ENCODE measurements at regions not wholly inside any gene's neighbourhood (a gene's known extent, or its start where the extent isn't known, plus 50 kb on each side); places are given as distances from the start of the nearest gene placed in this dataset.

DNA sequence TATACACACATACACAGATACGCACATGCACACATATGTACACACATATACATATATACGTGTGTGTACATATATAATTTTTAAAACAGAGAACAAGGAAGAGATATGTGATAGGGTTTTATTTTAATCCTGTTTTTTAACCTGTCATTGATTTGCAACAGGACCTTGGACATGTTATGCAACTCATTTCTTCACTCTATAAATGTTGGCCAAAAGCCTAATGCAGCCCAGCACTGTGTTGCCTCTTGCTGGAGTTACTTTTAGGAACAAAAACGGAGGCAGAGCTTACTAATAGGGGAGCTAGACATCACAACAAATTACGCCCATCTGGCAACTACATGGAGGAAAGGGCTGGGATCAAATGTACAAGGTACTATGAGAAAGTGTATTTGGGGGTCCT is 179.9 kb upstream of the TAB2 start:
- H3K36me3 ChIP-seq (ENCODE audit: control insufficient read depth in 2 of 4, insufficient read depth in 4 of 4, low read length in 3 of 4): no peaks in the 10 kb centered on the region; a peak in 1 of 8 replicates
- no peak overlapping the region for H3K27ac ChIP-seq (ENCODE audit: low read depth, low read length)
- H2BK20ac ChIP-seq (ENCODE audit: low read length): no peak overlapping the region
- H3K9me3 ChIP-seq (ENCODE audit: insufficient read depth in 2 of 2, low read depth in 1 of 2, low read length in 1 of 2): no peaks in the 10 kb centered on the region
- no peak for FAIRE-seq
- H4K91ac ChIP-seq (replicated peaks; ENCODE audit: insufficient read length, low read length): no peak overlapping the region
- no peak for TF ChIP-seq JUND (IDR thresholded peaks at IDR 0.05; ENCODE audit: low read length)
- TF ChIP-seq EP300 (IDR thresholded peaks at IDR 0.05; ENCODE audit: borderline replicate concordance in 1 of 2, low read depth in 2 of 2, low read length in 2 of 2): no peak
- no peak for TF ChIP-seq CHD1 (IDR thresholded peaks at IDR 0.05; ENCODE audit: low read depth, low read length)
- TF ChIP-seq POLR2A (IDR thresholded peaks at IDR 0.05; ENCODE audit: control extremely low read depth in 1 of 2, low read depth in 2 of 2, low read length in 2 of 2): no peak
- H3K4me1 ChIP-seq (replicated peaks in 1 of 4; ENCODE audit: control insufficient read depth in 3 of 4, insufficient read depth in 4 of 4, low read length in 3 of 4): no peaks in the 10 kb centered on the region
- no peak overlapping the region for H4K5ac ChIP-seq (ENCODE audit: insufficient read length, low read depth, low read length)
- H3K18ac ChIP-seq (ENCODE audit: extremely low read depth, low read length): no peak overlapping the region
- H3K27me3 ChIP-seq (replicated peaks in 1 of 4; ENCODE audit: control insufficient read depth in 3 of 4, extremely low read depth in 1 of 4, insufficient read depth in 3 of 4, low read length in 3 of 4): no peaks in the 10 kb centered on the region
- H2AFZ ChIP-seq (ENCODE audit: low read length): no peak overlapping the region
- no peak for DNase-seq (ENCODE audit: low read depth in 1 of 2, low spot score in 2 of 2)
- no peak overlapping the region for H2BK120ac ChIP-seq (replicated peaks; ENCODE audit: low read depth, low read length)
- no peak overlapping the region for H3K56ac ChIP-seq (replicated peaks; ENCODE audit: insufficient read length, low read depth, low read length)
- H3K4ac ChIP-seq (replicated peaks; ENCODE audit: insufficient read length, low read depth, low read length): no peak overlapping the region
- no peak overlapping the region for H2BK12ac ChIP-seq (ENCODE audit: low read depth, low read length)
- H3K9ac ChIP-seq (replicated peaks in 1 of 4; ENCODE audit: extremely low read depth in 1 of 4, low read depth in 3 of 4, low read length in 3 of 4): no peak overlapping the region
- no peak overlapping the region for H4K8ac ChIP-seq (ENCODE audit: extremely low read depth, insufficient read depth, low read length)
- H3K4me2 ChIP-seq (ENCODE audit: insufficient read depth in 1 of 2, low read depth in 2 of 2, low read length in 2 of 2): no peak overlapping the region
- POLR2A ChIA-PET (ENCODE audit: partially characterized antibody): no interaction called here
- H4K20me1 ChIP-seq (replicated peaks in 1 of 2; ENCODE audit: control insufficient read depth in 1 of 2, insufficient read depth in 2 of 2, low read length in 2 of 2): no peaks in the 10 kb centered on the region
- no peak overlapping the region for H3K23ac ChIP-seq (ENCODE audit: insufficient read length)
- H2AK5ac ChIP-seq (ENCODE audit: low read depth, low read length): no peak overlapping the region
- CTCF ChIA-PET (ENCODE audit: partially characterized antibody): interaction anchor here (1.5 to 2.9 kb wide), 4 partner anchors 13 to 48 kb away, joined by 3 to 8 read pairs (median 4); no protein-coding TSS in a partner anchor
- WGBS, 2 experiments (ENCODE audit: extremely low coverage in 1 of 2, insufficient coverage in 1 of 2, insufficient read length in 1 of 2, insufficient replicate concordance in 2 of 2, low coverage in 1 of 2, low lambda C conversion rate in 2 of 2, missing lambda C conversion rate in 1 of 2): 81% methylated on average over 4 of the region's 4 CpGs; no CpG with 5 or more reads in 1 of the 2 experiments
- no peak overlapping the region for H3K14ac ChIP-seq (ENCODE audit: insufficient read length)
- H2BK15ac ChIP-seq (ENCODE audit: low read length): no peak overlapping the region
- no peak overlapping the region for H3K4me3 ChIP-seq (ENCODE audit: extremely low read depth in 1 of 4, insufficient read depth in 2 of 4, low read depth in 3 of 4, low read length in 4 of 4)
- no peak overlapping the region for H2BK5ac ChIP-seq (ENCODE audit: low read depth, low read length)
- no peaks in the 10 kb centered on the region for H3K79me2 ChIP-seq (ENCODE audit: control insufficient read depth in 1 of 2, insufficient read depth in 2 of 2, low read length in 2 of 2)
- no peaks in the 10 kb centered on the region; the same call in 1 of the 2 replicates for H3K23me2 ChIP-seq (ENCODE audit: low read depth, low read length)
- H3K79me1 ChIP-seq (ENCODE audit: low read depth, low read length): no peaks in the 10 kb centered on the region

Data from H1 (cell line).